NCI-H69 (cell line): ENCODE measurements at regions not wholly inside any gene's neighbourhood (a gene's known extent, or its start where the extent isn't known, plus 50 kb on each side); places are given as distances from the start of the nearest gene placed in this dataset.
"Not testable (repeated sequence)": the region's sequence is repeated elsewhere in the genome, so short reads cannot be mapped to it uniquely, and the experiment has no call there.

ENCODE experiments used
- DNase-seq: peaks from one replicate; lab custom pipeline; 2025; lab: John Stamatoyannopoulos, UW

DNA sequence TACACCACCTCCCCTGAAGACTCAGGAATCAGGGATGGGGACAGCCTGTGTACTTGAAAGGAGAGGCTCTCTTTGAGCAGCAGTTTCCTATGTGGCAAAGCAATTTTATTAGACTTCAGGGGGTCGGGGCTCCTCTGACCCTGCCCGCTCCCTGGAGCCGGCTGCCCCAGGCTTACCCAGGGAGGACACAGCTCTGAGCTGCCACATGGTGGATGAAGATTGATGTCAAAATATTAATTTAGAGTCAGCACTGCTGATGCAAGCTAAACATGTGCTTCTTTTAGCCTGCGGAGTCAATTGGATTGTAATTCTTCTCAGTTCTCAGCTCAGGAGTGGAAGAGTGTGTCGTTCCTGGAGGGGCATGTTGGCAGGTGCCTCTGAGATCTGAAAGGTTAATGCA is 606.1 kb downstream of the KIF4B start:
- peak; percentile 25 for DNase-seq

DNA sequence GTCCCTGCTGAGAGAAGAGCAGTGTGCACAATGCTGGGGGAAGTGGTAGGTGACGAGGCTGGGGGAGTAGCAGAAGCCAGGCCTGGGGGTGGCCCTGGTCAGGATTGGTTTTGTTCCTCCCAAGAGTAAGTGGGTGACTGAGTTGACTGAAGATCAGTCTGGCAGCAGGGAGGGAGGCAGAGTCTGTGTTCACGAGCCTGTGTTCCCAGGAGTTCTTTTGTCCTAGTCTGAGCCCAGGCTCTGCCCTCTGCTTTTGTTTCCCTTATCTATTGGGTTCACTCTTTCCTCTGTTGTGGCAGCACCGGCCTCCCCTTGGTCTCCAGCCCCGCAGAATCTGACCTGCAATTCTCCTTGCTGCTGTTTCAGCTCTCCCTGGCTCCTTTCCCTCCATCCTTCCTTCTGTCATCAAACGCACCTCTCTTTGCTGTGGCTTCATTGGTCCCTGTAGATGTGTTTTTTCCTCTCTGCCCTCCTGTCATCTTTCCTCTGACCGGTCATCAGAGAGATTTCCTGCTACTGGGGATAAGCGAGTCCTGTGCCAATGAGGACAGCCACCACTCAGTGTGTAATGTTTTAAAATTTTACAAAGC is 607.4 kb downstream of the KIF4B start:
- DNase-seq, result peak; percentile 34

GRCh38 chr5:155624597-155625241 is 611.2 kb downstream of the KIF4B start:
- peak; percentile 34 for DNase-seq

GRCh38 chr5:155625315-155625714 is 611.8 kb downstream of the KIF4B start:
- DNase-seq, result no peak

- no peak for DNase-seq
Measured at GRCh38 chr5:155625897-155626543, 612.5 kb downstream of the KIF4B start.

- DNase-seq, result no peak
Measured at GRCh38 chr5:155626592-155626991, 613.0 kb downstream of the KIF4B start.

DNA sequence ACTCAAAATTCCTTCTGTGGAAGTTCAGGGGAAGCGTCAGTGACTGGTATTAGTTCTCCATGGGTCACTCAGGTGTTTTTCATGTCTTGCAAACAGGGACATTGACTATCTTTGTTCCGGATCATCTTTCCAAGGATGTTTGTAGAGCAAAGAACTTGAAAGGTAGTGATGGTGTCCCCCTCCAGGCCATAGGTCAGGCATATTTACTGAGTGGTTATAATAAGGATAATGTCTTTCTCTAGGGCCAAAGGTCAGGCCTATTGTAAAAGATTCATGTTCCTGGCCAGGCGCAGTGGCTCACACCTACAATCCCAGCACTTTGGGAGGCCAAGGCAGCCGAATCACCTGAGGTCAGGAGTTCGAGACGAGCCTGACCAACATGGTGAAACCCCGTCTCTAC is 614.8 kb downstream of the KIF4B start:
- no peak for DNase-seq

- DNase-seq, result no peak
Measured at GRCh38 chr5:155629597-155629996, 616.0 kb downstream of the KIF4B start.

GRCh38 chr5:155631116-155631515 is 617.6 kb downstream of the KIF4B start:
- DNase-seq, result peak; percentile 75

GRCh38 chr5:155633338-155633957 is 619.9 kb downstream of the KIF4B start:
- DNase-seq, result no peak

GRCh38 chr5:155649666-155650065 is 636.1 kb downstream of the KIF4B start:
- peak; percentile 24 for DNase-seq

DNA sequence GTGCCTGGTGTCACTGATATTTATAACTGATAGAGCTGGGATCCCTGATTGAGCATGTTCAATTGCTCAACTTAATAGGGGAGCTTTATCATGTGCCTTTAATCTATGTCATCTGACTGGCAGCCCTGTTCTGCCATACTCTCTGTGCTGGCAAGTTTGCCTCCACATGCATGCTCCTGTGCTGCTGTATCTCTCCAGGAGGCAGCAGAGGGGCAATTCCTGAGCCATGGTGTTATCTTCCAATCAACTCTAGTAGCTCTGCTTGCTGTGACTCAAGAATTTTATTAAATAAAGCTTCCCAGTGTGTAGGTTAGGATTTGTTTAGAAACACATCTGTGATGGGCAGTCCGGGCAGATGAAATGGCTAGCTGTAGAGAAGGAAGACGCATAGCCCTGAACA is 642.0 kb downstream of the KIF4B start:
- no peak for DNase-seq

GRCh38 chr5:155661859-155662258 is 648.3 kb downstream of the KIF4B start:
- DNase-seq, result no peak

- no peak for DNase-seq
Measured at GRCh38 chr5:155665361-155665760, 651.8 kb downstream of the KIF4B start.

GRCh38 chr5:155672001-155672400 is 655.0 kb upstream of the SGCD start:
- DNase-seq, result not testable (repeated sequence)

- DNase-seq, result no peak
Measured at GRCh38 chr5:155676967-155677366, 650.0 kb upstream of the SGCD start.

DNA sequence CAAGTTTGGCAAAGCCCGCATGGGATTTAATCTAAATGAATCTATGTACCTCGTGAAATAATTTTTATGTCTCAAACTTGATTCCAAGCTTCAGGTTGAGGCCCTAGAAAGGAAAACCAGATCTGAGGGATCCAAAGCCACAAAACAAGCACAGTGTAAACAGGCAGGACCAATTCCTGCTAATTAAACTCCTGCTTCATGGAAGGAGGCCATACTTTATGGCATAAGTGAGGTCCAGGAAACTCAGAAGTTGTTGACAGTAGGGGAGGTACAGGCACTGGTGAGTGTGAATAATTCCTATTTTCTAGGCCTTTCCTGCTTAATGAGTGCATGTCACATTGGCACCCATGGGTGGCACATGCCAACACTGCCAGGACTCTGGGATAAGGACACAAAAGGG is 648.6 kb upstream of the SGCD start:
- no peak for DNase-seq

DNA sequence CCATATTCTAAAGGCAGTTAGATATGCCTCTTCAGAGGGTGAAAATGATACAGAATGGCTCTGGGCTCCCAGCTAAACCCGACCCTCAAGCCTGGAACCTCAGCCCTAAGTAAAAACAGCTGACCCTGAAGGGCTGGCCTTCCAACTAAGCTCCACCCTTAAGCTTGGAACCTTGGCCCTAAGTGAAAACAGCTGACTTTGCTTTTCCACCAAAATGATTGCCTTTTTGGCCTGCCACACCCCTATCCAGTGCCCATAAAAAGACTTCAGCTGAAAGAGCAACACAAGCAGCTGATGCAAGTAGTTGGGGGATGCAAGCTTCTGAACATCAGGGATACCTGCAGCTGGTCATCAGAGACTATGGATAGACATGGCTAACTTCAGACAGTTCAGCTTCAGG is 647.4 kb upstream of the SGCD start:
- no peak for DNase-seq

GRCh38 chr5:155684417-155684816 is 642.5 kb upstream of the SGCD start:
- DNase-seq, result no peak

GRCh38 chr5:155686131-155686530 is 640.8 kb upstream of the SGCD start:
- DNase-seq, result no peak

DNA sequence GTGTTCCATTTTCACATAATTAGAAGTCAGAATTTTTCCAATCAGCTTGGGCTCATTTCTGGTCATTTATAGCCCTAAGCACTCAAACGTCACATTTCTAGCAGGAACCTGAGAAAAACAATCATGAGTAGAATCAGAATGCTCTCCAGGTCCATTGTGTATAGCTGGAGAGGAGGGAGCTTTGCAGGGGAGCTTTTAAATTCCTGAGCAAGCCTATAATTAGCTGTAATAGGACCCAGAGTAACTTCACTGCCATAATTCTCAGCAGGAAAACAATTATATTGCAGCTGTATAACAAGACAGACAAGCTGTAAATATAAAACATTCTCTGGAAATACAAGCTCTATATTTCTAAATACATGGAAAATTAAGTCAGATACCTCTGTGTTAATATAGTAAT is 637.6 kb upstream of the SGCD start:
- peak; percentile 98 for DNase-seq

DNA sequence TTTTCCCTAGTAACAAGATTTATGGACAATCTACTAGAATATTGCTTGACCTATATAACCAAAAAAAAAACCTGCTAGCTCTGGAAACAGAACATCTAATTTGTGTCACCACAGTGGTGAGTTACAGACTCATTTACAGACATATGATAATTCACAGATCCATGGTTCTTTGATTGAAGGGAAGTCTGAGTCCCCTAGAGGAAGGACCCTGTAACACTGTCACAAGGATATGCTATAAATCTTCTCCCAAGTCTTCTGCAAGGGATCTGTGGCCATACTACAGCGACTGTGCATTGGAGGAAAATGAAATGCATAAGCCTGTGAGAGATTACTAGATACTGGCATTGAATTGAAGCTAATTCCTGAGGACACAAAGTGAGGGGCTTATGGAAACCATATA is 630.6 kb upstream of the SGCD start:
- peak; percentile 22 for DNase-seq

- DNase-seq, result no peak
Measured at GRCh38 chr5:155697236-155697635, 629.7 kb upstream of the SGCD start.
